Vagina (tissue), 2 donors: ENCODE measurements at regions not wholly inside any gene's neighbourhood (a gene's known extent, or its start where the extent isn't known, plus 50 kb on each side); places are given as distances from the start of the nearest gene placed in this dataset.

Experiments
- POLR2A ChIP-seq, 2 donors: fragments of 450-650 bp; IDR thresholded peaks; one replicate each; pipeline ENCODE4 v1.6.1; 2017; ENCODE audit warnings: antibody characterized with exemption in 2 of 2, mild to moderate bottlenecking in 2 of 2, moderate library complexity in 2 of 2
- TF ChIP-seq, protein P1 (sequence below), 3 experiments: fragments of 450-650 bp in 2 of 3; fragments of 200-600 bp in 1 of 3; sonication (generic) in 1 of 3; IDR thresholded peaks; one replicate each; pipeline ENCODE4 v1.5.1; 2017 to 2019; ENCODE audit warnings: antibody characterized with exemption in 3 of 3, mild to moderate bottlenecking in 2 of 3, moderate library complexity in 2 of 3

GRCh38 chr21:35583566-35584216 lies 476.6 kb downstream of the SETD4 start:
- TF ChIP-seq, protein P1, sequence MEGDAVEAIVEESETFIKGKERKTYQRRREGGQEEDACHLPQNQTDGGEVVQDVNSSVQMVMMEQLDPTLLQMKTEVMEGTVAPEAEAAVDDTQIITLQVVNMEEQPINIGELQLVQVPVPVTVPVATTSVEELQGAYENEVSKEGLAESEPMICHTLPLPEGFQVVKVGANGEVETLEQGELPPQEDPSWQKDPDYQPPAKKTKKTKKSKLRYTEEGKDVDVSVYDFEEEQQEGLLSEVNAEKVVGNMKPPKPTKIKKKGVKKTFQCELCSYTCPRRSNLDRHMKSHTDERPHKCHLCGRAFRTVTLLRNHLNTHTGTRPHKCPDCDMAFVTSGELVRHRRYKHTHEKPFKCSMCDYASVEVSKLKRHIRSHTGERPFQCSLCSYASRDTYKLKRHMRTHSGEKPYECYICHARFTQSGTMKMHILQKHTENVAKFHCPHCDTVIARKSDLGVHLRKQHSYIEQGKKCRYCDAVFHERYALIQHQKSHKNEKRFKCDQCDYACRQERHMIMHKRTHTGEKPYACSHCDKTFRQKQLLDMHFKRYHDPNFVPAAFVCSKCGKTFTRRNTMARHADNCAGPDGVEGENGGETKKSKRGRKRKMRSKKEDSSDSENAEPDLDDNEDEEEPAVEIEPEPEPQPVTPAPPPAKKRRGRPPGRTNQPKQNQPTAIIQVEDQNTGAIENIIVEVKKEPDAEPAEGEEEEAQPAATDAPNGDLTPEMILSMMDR (IDR thresholded peaks at IDR 0.05): no peak
- TF ChIP-seq POLR2A (IDR thresholded peaks at IDR 0.05): no peak
